ENCODE measurements at regions not wholly inside any gene's neighbourhood (a gene's known extent, or its start where the extent isn't known, plus 50 kb on each side); places are given as distances from the start of the nearest gene placed in this dataset.
"Not testable (repeated sequence)": the region's sequence is repeated elsewhere in the genome, so short reads cannot be mapped to it uniquely, and the experiment has no call there.

GRCh38 chr4:138612428-138612827 is 370.3 kb upstream of the SLC7A11 start:
- no peak for DNase-seq

GRCh38 chr4:138611721-138612120 is 369.6 kb upstream of the SLC7A11 start:
- no peak for DNase-seq

GRCh38 chr4:138611017-138611416 is 368.9 kb upstream of the SLC7A11 start:
- no peak for DNase-seq

- peak; percentile 85 for DNase-seq
Measured at GRCh38 chr4:138609943-138610350, 367.8 kb upstream of the SLC7A11 start.

- no peak for DNase-seq
Measured at GRCh38 chr4:138604556-138604955, 362.4 kb upstream of the SLC7A11 start.

- DNase-seq = no peak
Measured at GRCh38 chr4:138602664-138603063, 360.5 kb upstream of the SLC7A11 start.

- no peak for DNase-seq
Measured at GRCh38 chr4:138599965-138600364, 357.8 kb upstream of the SLC7A11 start.

- DNase-seq = peak; percentile 11
Measured at GRCh38 chr4:138598226-138598625, 356.1 kb upstream of the SLC7A11 start.

- peak; percentile 43 for DNase-seq
Measured at GRCh38 chr4:138596896-138597295, 354.7 kb upstream of the SLC7A11 start.

GRCh38 chr4:138595731-138596460 is 353.7 kb upstream of the SLC7A11 start:
- peak; percentile 82 for DNase-seq

- DNase-seq = no peak
Measured at GRCh38 chr4:138595171-138595570, 353.0 kb upstream of the SLC7A11 start.

GRCh38 chr4:138592796-138593195 is 350.6 kb upstream of the SLC7A11 start:
- DNase-seq = no peak

- peak; percentile 27 for DNase-seq
Measured at GRCh38 chr4:138591808-138592207, 349.7 kb upstream of the SLC7A11 start.

GRCh38 chr4:138588501-138588900 is 346.4 kb upstream of the SLC7A11 start:
- no peak for DNase-seq

GRCh38 chr4:138579146-138579545 is 337.0 kb upstream of the SLC7A11 start:
- no peak for DNase-seq

- not testable (repeated sequence) for DNase-seq
Measured at GRCh38 chr4:138577826-138578225, 335.7 kb upstream of the SLC7A11 start.

- no peak for DNase-seq
Measured at GRCh38 chr4:138577145-138577544, 335.0 kb upstream of the SLC7A11 start.

- DNase-seq = no peak
Measured at GRCh38 chr4:138576684-138577083, 334.5 kb upstream of the SLC7A11 start.

- no peak for DNase-seq
Measured at GRCh38 chr4:138573246-138573645, 331.1 kb upstream of the SLC7A11 start.

- no peak for DNase-seq
Measured at GRCh38 chr4:138572007-138572406, 329.9 kb upstream of the SLC7A11 start.

GRCh38 chr4:138567696-138568095 is 325.5 kb upstream of the SLC7A11 start:
- DNase-seq = no peak

GRCh38 chr4:138565576-138565975 is 323.4 kb upstream of the SLC7A11 start:
- no peak for DNase-seq

- DNase-seq = peak; percentile 22
Measured at GRCh38 chr4:138562544-138562991, 320.4 kb upstream of the SLC7A11 start.

- no peak for DNase-seq
Measured at GRCh38 chr4:138561906-138562305, 319.8 kb upstream of the SLC7A11 start.
